ENCODE measurements at regions not wholly inside any gene's neighbourhood (a gene's known extent, or its start where the extent isn't known, plus 50 kb on each side); places are given as distances from the start of the nearest gene placed in this dataset.

DNA sequence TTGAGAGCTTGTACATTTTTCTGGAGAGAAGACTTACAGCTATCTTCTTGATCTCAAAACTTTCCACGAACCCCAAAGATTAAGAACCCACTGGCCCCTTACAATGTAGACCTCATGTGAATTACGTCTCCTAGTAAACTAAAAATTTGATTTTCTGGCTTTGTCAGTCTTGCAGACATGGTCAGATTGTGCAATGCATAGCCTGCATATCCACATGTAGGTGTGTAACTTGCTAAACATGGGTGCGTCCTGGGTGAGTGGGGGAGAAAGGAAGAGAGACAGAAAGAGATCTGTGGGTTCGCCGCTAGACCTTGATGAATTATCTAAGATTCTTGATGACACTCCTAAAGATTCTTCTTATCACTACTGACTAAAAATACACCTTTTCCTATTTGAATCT lies 561.2 kb upstream of the MDFIC2 start:
- no peak for TF ChIP-seq ZFP30 (CRISPR knock-in tag; IDR thresholded peaks at IDR 0.05)
- TF ChIP-seq ZC3H10 (CRISPR knock-in tag; IDR thresholded peaks at IDR 0.05): no peak
- TF ChIP-seq PATZ1 (CRISPR knock-in tag; IDR thresholded peaks at IDR 0.05; ENCODE audit: borderline replicate concordance): no peak
- TF ChIP-seq, protein P1, sequence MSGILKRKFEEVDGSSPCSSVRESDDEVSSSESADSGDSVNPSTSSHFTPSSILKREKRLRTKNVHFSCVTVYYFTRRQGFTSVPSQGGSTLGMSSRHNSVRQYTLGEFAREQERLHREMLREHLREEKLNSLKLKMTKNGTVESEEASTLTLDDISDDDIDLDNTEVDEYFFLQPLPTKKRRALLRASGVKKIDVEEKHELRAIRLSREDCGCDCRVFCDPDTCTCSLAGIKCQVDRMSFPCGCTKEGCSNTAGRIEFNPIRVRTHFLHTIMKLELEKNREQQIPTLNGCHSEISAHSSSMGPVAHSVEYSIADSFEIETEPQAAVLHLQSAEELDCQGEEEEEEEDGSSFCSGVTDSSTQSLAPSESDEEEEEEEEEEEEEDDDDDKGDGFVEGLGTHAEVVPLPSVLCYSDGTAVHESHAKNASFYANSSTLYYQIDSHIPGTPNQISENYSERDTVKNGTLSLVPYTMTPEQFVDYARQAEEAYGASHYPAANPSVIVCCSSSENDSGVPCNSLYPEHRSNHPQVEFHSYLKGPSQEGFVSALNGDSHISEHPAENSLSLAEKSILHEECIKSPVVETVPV (CRISPR knock-in tag; IDR thresholded peaks at IDR 0.05): no peak
- TF ChIP-seq OSR1 (CRISPR knock-in tag; IDR thresholded peaks at IDR 0.05): no peak
- no peak for TF ChIP-seq ZNF565 (CRISPR knock-in tag; conservative IDR thresholded peaks at IDR 0.05; ENCODE audit: low read depth)
- no peak for TF ChIP-seq ZFP3 (CRISPR knock-in tag; IDR thresholded peaks at IDR 0.05)
- TF ChIP-seq BACH2 (CRISPR knock-in tag; IDR thresholded peaks at IDR 0.05; ENCODE audit: borderline replicate concordance): no peak
- no peak for TF ChIP-seq ESRRG (CRISPR knock-in tag; IDR thresholded peaks at IDR 0.05)
- TF ChIP-seq ZNF8 (CRISPR knock-in tag; IDR thresholded peaks at IDR 0.05): no peak
- no peak for TF ChIP-seq CREB5 (CRISPR knock-in tag; IDR thresholded peaks at IDR 0.05; ENCODE audit: low read depth)
- TF ChIP-seq ZNF70 (CRISPR knock-in tag; IDR thresholded peaks at IDR 0.05): no peak
- TF ChIP-seq, protein P2, sequence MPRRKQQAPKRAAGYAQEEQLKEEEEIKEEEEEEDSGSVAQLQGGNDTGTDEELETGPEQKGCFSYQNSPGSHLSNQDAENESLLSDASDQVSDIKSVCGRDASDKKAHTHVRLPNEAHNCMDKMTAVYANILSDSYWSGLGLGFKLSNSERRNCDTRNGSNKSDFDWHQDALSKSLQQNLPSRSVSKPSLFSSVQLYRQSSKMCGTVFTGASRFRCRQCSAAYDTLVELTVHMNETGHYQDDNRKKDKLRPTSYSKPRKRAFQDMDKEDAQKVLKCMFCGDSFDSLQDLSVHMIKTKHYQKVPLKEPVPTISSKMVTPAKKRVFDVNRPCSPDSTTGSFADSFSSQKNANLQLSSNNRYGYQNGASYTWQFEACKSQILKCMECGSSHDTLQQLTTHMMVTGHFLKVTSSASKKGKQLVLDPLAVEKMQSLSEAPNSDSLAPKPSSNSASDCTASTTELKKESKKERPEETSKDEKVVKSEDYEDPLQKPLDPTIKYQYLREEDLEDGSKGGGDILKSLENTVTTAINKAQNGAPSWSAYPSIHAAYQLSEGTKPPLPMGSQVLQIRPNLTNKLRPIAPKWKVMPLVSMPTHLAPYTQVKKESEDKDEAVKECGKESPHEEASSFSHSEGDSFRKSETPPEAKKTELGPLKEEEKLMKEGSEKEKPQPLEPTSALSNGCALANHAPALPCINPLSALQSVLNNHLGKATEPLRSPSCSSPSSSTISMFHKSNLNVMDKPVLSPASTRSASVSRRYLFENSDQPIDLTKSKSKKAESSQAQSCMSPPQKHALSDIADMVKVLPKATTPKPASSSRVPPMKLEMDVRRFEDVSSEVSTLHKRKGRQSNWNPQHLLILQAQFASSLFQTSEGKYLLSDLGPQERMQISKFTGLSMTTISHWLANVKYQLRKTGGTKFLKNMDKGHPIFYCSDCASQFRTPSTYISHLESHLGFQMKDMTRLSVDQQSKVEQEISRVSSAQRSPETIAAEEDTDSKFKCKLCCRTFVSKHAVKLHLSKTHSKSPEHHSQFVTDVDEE (CRISPR knock-in tag; IDR thresholded peaks at IDR 0.05): no peak
- TF ChIP-seq TCF4 (CRISPR knock-in tag; IDR thresholded peaks at IDR 0.05; ENCODE audit: borderline replicate concordance): no peak
